ENCODE measurements at regions not wholly inside any gene's neighbourhood (a gene's known extent, or its start where the extent isn't known, plus 50 kb on each side); places are given as distances from the start of the nearest gene placed in this dataset.

DNA sequence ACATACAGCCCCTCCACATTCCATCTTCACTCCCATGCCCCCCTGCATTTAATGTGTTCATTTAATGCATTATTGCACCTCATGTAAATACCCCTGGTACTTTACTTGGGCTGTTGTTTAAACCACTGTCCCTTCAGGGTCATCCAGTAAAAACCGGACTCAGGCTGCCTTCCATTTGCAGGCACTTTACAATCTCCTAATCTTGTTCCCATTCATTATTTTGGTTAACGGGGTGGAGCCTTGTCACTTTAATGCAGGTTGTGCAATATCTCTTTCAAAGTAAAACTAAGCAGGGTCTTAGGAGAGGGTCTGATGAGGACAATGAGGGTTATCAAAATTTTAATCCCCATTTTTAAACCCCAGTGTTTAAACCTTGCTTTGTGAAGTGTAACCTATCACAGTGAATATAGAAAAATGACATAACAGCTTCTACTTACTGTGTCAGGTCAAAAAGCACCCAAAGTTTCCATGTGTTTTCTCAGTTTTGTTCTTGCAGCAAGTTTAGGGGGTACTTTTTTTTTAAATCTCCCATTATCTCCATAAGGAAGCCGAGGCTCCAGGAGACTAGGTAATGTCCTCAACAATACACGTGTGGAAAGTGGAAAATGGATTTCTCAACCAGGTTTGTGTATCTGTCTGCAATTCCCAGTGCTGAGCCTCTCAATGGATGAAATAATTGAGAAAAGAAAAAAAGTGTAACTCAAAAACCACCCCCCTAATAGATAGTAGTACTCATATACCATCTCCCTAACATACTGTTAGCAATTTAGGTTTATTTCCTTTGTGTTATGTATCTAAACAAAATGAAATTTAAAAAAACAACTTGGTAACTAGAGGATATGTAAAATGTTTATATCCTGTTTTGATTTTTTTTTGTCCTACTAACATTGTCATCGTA, 54.2 kb upstream of the SPRY4 start:
- DNase-seq (ENCODE audit: low read depth): no peak

DNA sequence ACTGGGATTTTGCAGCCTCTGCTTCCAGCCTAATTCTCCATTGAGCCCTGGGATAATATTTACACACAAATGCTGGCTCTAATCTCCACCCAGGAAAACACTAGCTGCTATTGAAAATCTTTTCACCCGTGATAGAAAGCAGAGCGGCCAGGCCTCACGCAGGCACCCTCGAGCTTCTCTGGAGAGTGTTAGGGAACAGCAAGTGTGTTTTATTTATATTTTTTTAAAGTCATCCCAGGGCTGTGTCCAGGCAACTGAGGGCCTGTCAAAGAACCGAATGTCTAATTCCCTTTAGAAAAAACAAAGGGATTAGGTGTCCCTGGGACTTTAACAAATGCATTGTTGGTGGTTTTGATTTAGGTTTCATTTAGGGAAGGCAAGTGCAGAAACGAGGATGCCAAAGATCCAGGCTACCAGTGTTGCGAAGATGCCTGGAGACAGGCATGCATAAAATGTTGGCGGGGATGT, 51.2 kb upstream of the SPRY4 start:
- DNase-seq (ENCODE audit: low read depth): peak; percentile 51
